ENCODE measurements at regions not wholly inside any gene's neighbourhood (a gene's known extent, or its start where the extent isn't known, plus 50 kb on each side); places are given as distances from the start of the nearest gene placed in this dataset.
"Not testable (repeated sequence)": the region's sequence is repeated elsewhere in the genome, so short reads cannot be mapped to it uniquely, and the experiment has no call there.

DNA sequence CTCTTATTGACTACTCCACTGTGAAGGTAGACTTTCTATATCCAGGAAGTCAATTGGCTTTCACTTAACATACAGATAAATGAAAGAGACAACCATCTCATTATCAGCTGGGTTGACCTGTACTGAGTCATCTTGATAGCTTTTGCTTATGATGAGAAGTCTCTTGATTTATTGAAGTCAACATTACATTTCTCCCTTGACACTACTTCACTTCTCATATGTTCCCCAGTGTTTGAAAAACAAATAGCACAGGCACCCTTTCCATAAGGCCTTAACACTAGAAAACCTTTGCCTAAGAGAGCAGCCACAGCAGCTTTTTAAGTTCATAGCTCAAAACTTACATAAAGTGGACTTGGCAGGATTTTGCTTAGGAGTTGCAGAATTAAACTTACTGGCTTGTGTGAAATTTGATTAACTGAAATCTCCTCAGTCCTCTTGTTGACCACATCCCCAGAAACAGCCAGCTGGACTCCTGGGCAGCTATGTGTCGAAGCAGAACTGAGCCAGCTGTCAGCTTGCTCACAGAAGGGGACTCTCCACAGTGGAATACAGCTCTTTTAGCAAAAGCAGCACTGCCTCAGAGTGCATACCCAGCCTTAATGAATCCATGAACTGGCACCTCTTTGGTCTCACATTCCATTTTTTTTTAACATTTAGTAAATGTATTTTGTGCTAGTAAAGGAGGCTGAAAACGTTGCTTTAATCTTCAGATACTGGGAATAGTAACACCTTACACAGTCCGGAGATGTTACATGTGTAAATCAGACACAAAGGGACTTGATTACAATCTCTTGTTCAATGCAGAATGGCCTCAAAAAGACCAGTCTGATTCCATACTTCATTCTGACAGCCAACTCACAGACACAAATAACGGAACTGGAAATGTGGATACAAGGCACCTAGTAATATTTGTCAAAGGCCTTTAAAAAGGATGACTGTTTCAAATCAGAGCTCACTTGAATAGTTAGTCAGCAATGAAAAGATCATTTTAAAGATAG lies 1532.7 kb downstream of the HACE1 start:
- no peak for DNase-seq (ENCODE audit: extremely low read depth, insufficient read length)
- Histone ChIP-seq H3K4me3 (replicated peaks; ENCODE audit: low read depth, low read length) (no peak overlapping the region), H3K36me3 (ENCODE audit: control insufficient read depth, insufficient read depth, low read length) (no peaks in the 10 kb centered on the region), H3K27me3 (replicated peaks; ENCODE audit: control insufficient read depth, insufficient read depth, low read length) (no peaks in the 10 kb centered on the region)
- TF ChIP-seq, protein P1, sequence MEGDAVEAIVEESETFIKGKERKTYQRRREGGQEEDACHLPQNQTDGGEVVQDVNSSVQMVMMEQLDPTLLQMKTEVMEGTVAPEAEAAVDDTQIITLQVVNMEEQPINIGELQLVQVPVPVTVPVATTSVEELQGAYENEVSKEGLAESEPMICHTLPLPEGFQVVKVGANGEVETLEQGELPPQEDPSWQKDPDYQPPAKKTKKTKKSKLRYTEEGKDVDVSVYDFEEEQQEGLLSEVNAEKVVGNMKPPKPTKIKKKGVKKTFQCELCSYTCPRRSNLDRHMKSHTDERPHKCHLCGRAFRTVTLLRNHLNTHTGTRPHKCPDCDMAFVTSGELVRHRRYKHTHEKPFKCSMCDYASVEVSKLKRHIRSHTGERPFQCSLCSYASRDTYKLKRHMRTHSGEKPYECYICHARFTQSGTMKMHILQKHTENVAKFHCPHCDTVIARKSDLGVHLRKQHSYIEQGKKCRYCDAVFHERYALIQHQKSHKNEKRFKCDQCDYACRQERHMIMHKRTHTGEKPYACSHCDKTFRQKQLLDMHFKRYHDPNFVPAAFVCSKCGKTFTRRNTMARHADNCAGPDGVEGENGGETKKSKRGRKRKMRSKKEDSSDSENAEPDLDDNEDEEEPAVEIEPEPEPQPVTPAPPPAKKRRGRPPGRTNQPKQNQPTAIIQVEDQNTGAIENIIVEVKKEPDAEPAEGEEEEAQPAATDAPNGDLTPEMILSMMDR (IDR thresholded peaks at IDR 0.05; ENCODE audit: insufficient read depth, low read length, poor library complexity, severe bottlenecking), result no peak

DNA sequence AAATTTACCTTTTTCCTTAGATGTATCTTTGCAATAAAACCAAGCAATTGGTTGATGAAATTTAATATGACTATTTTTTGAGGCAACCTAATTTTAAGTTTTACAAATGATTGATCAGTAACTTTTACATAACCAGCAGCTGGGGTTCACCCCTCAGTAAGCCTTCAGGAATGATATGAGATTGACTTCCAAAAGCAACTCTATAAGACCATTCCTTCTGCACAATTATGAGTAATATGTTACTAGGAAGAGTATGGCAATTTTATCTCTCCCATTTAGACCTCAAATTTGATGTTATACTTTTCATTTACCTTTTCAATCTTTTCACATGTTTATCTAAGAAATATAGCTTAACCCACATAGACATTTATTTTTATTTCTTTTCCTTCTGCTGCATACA lies 1546.3 kb downstream of the HACE1 start:
- no peak for DNase-seq (ENCODE audit: extremely low read depth, insufficient read length)
- TF ChIP-seq, protein P1 (IDR thresholded peaks at IDR 0.05; ENCODE audit: insufficient read depth, low read length, poor library complexity, severe bottlenecking), result no peak
- H3K36me3 ChIP-seq (ENCODE audit: control insufficient read depth, insufficient read depth, low read length), result no peaks in the 10 kb centered on the region
- no peak overlapping the region for H3K4me3 ChIP-seq (replicated peaks; ENCODE audit: low read depth, low read length)
- H3K27me3 ChIP-seq (replicated peaks; ENCODE audit: control insufficient read depth, insufficient read depth, low read length), result no peaks in the 10 kb centered on the region

DNA sequence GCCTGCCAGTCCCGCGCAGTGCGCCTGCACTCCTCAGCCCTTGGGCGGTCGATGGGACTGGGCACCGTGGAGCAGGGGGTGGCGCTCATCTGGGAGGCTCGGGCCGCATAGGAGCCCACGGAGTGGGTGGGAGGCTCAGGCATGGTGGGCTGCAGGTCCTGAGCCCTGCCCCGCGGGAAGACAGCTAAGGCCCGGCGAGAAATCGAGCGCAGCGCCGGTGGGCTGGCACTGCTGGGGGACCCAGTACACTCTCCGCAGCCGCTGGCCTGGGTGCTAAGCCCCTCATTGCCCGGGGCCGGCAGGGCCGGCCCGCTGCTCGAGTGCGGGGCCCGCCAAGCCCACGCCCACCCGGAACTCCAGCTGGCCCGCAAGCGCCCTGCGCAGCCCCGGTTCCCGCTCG lies 1565.3 kb downstream of the HACE1 start:
- not testable (repeated sequence) for H3K4me3 ChIP-seq (replicated peaks; ENCODE audit: low read depth, low read length); H3K36me3 ChIP-seq (ENCODE audit: control insufficient read depth, insufficient read depth, low read length); H3K27me3 ChIP-seq (replicated peaks; ENCODE audit: control insufficient read depth, insufficient read depth, low read length); DNase-seq (ENCODE audit: extremely low read depth, insufficient read length)

DNA sequence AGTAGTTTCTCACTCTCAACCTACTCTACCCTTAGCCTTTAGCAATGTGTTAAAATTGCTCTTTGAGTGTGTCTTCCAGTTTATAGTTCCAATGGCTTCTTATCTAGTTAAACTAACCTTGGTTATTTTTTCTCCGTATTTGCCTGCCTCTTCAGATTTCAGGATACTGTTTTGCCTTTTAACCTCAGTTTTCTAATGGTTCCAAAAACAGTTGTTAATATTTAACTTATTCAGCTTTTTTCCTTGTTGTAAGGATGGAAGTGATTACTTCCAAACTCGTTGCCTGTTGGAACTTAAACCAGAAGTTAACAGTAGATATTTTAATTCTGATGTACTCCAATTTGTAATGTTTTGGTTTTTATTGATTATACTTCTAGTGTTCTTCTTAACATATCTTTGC lies 1574.9 kb downstream of the HACE1 start:
- no peaks in the 10 kb centered on the region for H3K36me3 ChIP-seq (ENCODE audit: control insufficient read depth, insufficient read depth, low read length)
- TF ChIP-seq, protein P1 (IDR thresholded peaks at IDR 0.05; ENCODE audit: insufficient read depth, low read length, poor library complexity, severe bottlenecking), result no peak
- no peak for DNase-seq (ENCODE audit: extremely low read depth, insufficient read length)
- H3K27me3 ChIP-seq (replicated peaks; ENCODE audit: control insufficient read depth, insufficient read depth, low read length), result no peaks in the 10 kb centered on the region
- H3K4me3 ChIP-seq (replicated peaks; ENCODE audit: low read depth, low read length), result no peak overlapping the region

DNA sequence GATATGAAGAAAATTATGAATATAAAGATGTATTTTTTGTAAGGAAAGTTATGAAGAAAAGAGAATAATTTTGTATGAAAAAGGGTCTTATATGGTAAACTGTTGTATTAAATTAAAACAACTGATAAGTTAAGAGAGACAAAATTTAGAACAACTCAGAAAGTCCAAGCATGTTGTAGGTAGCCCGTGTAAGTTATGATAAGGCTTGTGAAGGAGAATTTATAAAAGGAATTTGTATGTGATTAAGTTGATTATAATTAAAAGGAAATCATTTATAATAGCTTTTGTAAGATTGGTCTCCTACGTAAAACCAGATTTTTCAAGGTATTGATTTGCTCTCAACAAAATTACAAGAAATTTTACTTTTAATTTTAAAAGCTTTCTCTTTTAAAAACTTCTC lies 1579.3 kb downstream of the HACE1 start:
- H3K36me3 ChIP-seq (ENCODE audit: control insufficient read depth, insufficient read depth, low read length), result no peaks in the 10 kb centered on the region
- no peaks in the 10 kb centered on the region for H3K27me3 ChIP-seq (replicated peaks; ENCODE audit: control insufficient read depth, insufficient read depth, low read length)
- H3K4me3 ChIP-seq (replicated peaks; ENCODE audit: low read depth, low read length), result no peak overlapping the region
- TF ChIP-seq, protein P1 (IDR thresholded peaks at IDR 0.05; ENCODE audit: insufficient read depth, low read length, poor library complexity, severe bottlenecking), result no peak
- DNase-seq (ENCODE audit: extremely low read depth, insufficient read length), result no peak

DNA sequence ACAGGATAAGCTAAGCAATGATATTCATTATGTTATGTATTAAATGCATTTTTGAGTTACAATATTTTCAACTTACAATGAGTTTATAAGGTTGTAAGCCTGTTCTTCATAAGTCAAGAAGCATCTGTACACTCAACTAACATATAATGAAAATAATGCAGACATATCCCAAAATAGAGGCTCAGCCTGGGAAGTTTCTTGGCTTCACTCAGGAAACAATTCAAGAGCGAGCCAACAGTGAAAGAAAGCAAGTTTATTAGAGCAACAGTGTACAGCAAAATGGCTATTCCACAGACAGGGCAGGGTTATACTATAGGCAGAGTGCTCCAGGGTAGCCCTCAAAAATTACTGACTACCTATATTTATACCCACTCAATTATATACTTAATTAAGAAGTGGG lies 1581.8 kb downstream of the HACE1 start:
- H3K4me3 ChIP-seq (replicated peaks; ENCODE audit: low read depth, low read length), result no peak overlapping the region
- no peaks in the 10 kb centered on the region for H3K27me3 ChIP-seq (replicated peaks; ENCODE audit: control insufficient read depth, insufficient read depth, low read length)
- H3K36me3 ChIP-seq (ENCODE audit: control insufficient read depth, insufficient read depth, low read length), result no peaks in the 10 kb centered on the region
- TF ChIP-seq, protein P1 (IDR thresholded peaks at IDR 0.05; ENCODE audit: insufficient read depth, low read length, poor library complexity, severe bottlenecking), result no peak
- no peak for DNase-seq (ENCODE audit: extremely low read depth, insufficient read length)
